ENCODE measurements at regions not wholly inside any gene's neighbourhood (a gene's known extent, or its start where the extent isn't known, plus 50 kb on each side); places are given as distances from the start of the nearest gene placed in this dataset.

- TF ChIP-seq CTCF (IDR thresholded peaks at IDR 0.05; ENCODE audit: poor library complexity, severe bottlenecking) (no peak), RAD21 (conservative IDR thresholded peaks at IDR 0.05) (no peak), POLR2AphosphoS5 (IDR thresholded peaks at IDR 0.05) (no peak), TAF1 (IDR thresholded peaks at IDR 0.05; ENCODE audit: low read depth) (no peak), EZH2 (IDR thresholded peaks at IDR 0.05; ENCODE audit: borderline replicate concordance, insufficient read depth, low read length, poor library complexity, severe bottlenecking) (no peak), REST (IDR thresholded peaks at IDR 0.05; ENCODE audit: borderline replicate concordance) (no peak), EP300 (conservative IDR thresholded peaks at IDR 0.05; ENCODE audit: poor library complexity, severe bottlenecking) (no peak), MXI1 (conservative IDR thresholded peaks at IDR 0.05; ENCODE audit: poor library complexity, severe bottlenecking) (no peak), SMC3 (conservative IDR thresholded peaks at IDR 0.05; ENCODE audit: poor library complexity) (no peak)
Observed at GRCh38 chr5:165351342-165351741, 1845.9 kb downstream of the MAT2B start.
